Choroid plexus epithelial cell (primary cell): ENCODE measurements at regions not wholly inside any gene's neighbourhood (a gene's known extent, or its start where the extent isn't known, plus 50 kb on each side); places are given as distances from the start of the nearest gene placed in this dataset.
"Not testable (repeated sequence)": the region's sequence is repeated elsewhere in the genome, so short reads cannot be mapped to it uniquely, and the experiment has no call there.

Experiments
- DNase-seq: peaks from one replicate; pipeline ENCODE4 v3.0.0-alpha.2; 2010; ENCODE audit warnings: low read depth
- H3K4me3 ChIP-seq: 2 replicates; pipeline ENCODE4 v1.5.1; 2011; ENCODE audit warnings: low read depth, mild to moderate bottlenecking, control low read depth, low read length, moderate library complexity
- TF ChIP-seq, protein P1 (sequence below): conservative IDR thresholded peaks from 2 replicates; pipeline ENCODE4 v1.5.1; 2011; ENCODE audit warnings: low read depth, mild to moderate bottlenecking, control low read depth, inconsistent platforms, low read length, moderate library complexity

DNA sequence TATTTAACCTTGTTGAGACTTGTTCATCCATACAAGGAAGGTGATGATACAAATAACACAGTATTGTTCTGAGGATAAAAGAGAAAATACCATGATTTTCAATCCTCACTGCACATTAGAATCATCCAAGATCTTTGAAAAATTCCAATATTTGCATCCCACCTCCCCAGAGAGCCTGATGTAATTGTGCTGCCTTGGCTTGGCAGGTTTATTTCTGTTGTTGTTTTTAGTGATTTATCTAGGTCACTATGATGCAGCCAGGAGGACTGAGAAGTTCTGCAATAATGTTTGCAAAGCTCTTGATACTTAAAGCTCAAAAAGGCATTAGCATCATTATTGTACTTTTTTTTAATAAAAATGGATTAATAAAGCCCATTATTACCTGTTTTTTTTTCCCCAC is 67.0 kb upstream of the NMUR2 start:
- DNase-seq, result no peak
- TF ChIP-seq, protein P1, sequence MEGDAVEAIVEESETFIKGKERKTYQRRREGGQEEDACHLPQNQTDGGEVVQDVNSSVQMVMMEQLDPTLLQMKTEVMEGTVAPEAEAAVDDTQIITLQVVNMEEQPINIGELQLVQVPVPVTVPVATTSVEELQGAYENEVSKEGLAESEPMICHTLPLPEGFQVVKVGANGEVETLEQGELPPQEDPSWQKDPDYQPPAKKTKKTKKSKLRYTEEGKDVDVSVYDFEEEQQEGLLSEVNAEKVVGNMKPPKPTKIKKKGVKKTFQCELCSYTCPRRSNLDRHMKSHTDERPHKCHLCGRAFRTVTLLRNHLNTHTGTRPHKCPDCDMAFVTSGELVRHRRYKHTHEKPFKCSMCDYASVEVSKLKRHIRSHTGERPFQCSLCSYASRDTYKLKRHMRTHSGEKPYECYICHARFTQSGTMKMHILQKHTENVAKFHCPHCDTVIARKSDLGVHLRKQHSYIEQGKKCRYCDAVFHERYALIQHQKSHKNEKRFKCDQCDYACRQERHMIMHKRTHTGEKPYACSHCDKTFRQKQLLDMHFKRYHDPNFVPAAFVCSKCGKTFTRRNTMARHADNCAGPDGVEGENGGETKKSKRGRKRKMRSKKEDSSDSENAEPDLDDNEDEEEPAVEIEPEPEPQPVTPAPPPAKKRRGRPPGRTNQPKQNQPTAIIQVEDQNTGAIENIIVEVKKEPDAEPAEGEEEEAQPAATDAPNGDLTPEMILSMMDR, result no peak
- no peak overlapping the region for H3K4me3 ChIP-seq

DNA sequence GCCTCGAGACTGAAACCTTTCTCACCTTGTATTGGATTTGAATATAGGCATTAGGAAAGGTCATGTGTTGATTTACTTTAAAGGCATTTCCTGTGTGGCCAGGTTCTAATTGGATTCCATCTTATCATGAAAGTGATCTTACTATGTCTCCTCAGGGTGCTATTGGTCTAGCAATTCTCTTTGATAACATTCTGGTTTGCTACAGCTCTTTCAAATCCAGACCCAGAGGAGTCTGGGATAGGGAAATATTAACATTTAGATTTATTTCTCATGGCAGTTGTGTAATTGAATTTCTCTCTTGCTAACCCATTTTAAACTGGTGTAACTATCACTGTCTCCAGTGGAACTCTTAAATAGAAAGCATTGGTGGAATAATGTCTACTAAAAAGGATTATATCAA is 69.9 kb upstream of the NMUR2 start:
- DNase-seq, result no peak
- no peak overlapping the region for H3K4me3 ChIP-seq
- TF ChIP-seq, protein P1, result no peak

DNA sequence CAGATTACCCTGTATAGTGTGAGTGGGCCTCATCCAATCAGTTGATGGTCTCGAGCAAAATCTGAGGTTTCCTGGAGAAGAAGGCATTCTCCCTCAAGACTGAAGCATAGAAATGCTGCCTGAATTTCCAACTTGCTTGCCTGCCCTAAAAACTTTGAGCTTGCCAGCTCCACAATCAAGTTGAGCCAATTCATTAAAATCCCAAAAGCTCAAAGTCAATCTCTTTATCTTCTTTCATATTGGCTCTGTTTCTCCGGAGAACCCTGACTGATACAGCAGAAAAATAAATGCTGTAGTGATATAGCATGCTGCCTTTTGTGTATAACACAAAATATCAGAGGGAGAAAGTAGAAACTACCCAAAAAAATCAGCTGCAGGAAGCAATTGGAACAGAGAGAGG is 72.5 kb upstream of the NMUR2 start:
- H3K4me3 ChIP-seq, result no peak overlapping the region
- no peak for DNase-seq
- TF ChIP-seq, protein P1, result no peak

DNA sequence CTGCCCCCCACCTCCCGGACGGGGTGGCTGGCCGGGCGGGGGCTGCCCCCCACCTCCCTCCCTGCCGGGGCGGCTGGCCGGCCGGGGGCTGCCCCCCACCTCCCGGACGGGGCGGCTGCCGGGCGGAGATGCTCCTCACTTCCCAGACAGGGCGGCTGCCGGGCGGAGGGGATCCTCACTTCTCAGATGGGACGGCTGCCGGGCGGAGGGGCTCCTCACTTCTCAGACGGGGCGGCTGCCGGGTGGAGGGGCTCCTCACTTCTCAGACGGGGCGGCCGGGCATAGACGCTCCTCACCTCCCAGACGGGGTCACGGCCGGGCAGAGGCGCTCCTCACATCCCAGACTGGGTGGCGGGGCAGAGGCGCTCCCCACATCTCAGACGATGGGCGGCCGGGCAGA is 74.8 kb upstream of the NMUR2 start:
- not testable (repeated sequence) for H3K4me3 ChIP-seq, DNase-seq

DNA sequence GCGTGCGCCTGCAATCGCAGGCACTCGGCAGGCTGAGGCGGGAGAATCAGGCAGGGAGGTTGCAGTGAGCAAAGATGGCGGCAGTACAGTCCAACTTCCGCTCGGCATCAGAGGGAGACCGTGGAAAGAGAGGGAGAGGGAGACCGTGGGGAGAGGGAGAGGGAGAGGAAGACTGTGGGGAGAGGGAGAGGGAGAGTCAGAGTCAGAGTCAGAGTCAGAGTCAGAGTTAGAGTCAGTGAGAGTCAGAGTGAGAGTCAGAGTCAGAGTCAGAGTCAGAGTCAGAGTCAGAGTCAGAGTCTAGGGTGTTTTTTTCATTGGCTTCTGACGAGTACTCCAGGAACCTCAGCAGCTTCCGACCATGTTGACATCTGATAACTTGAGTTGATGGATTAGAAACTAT is 75.6 kb upstream of the NMUR2 start:
- not testable (repeated sequence) for DNase-seq

DNA sequence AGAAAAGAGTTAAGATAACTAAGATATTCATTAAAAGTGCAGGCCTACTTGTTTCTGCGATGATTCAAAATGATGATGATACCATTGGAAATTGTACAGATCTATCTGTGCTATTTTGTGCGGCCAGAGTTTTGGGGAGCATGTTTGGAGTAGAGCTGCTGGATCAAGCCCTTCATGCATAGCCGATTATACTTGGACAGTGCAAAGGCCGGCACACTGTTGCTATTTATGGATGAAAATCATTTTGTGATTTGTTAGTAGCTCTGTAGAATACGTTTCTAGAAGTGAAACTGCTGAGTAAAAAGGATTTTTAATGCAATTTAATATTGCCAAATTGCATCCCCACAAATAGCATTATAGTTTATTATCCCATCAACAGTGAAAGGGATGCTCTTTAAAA is 82.1 kb upstream of the NMUR2 start:
- DNase-seq, result no peak
- TF ChIP-seq, protein P1, result no peak
- no peak overlapping the region for H3K4me3 ChIP-seq

More for the DNA sequence above, 75.6 kb upstream of the NMUR2 start:
- not testable (repeated sequence) for H3K4me3 ChIP-seq

DNA sequence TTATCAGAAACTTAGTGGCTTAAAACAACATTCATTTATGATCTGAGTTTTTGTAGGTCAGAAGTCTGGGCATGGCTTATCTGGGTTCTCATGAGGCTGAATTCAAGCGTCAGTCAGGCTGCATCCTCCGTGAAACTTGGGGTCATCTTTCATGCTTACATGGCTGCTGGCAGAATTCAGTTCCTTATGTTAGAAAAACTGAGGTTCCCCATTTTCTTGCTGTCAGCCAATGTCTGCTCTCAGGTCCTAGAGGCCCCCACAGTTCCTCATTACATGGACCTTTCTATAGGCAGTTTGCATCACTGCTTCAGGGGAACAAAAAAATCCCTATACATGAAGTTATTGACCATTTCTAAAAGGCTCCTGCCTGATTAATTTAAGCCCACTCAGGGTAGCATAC is 83.8 kb upstream of the NMUR2 start:
- no peak overlapping the region for H3K4me3 ChIP-seq
- TF ChIP-seq, protein P1, result no peak
- DNase-seq, result no peak

DNA sequence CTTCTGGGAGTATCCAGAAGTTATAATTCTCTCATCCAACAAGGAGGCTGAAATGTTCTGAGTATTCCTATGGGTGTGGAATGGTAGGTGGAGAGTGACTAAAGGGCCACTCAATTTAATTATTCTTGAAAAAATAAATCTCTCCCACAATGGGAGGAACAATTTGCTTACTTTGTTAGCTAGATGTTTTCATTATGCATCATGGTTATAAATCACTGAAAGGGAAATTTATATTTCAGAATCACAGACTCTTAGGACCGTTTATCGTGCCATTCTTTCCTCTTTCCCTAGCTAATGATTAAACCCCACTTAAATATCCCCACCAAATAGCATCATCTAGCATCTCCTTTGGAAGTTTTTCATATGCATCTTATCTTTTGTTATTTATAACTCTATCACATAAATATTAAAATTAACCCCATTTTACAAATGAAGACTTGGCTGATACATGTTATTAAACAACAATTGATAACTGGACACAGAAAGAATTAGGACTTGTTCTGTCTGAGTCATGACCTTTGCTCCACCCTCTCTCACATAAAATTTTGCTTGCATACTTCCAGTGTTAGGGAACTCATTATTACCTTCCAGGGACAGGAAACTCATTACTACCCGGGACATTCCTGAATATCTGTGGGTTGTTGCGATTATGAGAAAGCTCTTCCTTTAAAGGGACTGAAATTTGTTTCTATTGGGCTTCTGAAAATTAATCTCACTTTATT is 94.9 kb upstream of the NMUR2 start:
- no peak overlapping the region for H3K4me3 ChIP-seq
- DNase-seq, result no peak
- TF ChIP-seq, protein P1, result no peak
